ENCODE measurements at regions not wholly inside any gene's neighbourhood (a gene's known extent, or its start where the extent isn't known, plus 50 kb on each side); places are given as distances from the start of the nearest gene placed in this dataset.

DNA sequence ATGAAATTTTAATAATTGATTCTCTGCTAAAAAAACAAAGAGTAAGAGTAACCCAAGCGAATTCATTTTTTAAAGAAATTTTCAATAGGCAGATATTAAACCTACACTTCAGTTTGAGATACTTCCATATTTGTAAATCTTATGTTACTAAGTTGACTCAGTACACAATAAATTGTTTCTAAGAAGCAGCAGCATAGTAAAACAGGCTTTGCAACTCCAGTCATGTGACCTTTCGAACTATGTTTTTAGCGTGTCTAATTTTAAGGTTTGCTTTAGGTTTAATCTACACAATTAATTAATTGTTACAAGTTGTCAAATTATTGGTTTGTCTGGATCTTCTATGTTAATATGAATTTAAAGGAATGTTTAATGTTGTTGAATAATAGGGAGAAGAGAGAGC is 708.9 kb upstream of the CITED2 start:
- H3K36me3 Mint-ChIP-seq (ENCODE audit: low read depth), result no peaks in the 10 kb centered on the region
- DNase-seq (ENCODE audit: low read depth, low spot score), result no peak
- TF ChIP-seq, protein P1, sequence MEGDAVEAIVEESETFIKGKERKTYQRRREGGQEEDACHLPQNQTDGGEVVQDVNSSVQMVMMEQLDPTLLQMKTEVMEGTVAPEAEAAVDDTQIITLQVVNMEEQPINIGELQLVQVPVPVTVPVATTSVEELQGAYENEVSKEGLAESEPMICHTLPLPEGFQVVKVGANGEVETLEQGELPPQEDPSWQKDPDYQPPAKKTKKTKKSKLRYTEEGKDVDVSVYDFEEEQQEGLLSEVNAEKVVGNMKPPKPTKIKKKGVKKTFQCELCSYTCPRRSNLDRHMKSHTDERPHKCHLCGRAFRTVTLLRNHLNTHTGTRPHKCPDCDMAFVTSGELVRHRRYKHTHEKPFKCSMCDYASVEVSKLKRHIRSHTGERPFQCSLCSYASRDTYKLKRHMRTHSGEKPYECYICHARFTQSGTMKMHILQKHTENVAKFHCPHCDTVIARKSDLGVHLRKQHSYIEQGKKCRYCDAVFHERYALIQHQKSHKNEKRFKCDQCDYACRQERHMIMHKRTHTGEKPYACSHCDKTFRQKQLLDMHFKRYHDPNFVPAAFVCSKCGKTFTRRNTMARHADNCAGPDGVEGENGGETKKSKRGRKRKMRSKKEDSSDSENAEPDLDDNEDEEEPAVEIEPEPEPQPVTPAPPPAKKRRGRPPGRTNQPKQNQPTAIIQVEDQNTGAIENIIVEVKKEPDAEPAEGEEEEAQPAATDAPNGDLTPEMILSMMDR (conservative IDR thresholded peaks at IDR 0.05), result no peak
- no peaks in the 10 kb centered on the region for H3K27me3 Mint-ChIP-seq (ENCODE audit: low read depth)
- peaks cover 3% of the 10 kb centered on the region for H3K9me3 Mint-ChIP-seq
- H3K27ac Mint-ChIP-seq (ENCODE audit: unreplicated experiment), result no peak overlapping the region
- H3K4me3 Mint-ChIP-seq, result no peak overlapping the region
- peaks cover 26% of the 10 kb centered on the region for H3K4me1 Mint-ChIP-seq

DNA sequence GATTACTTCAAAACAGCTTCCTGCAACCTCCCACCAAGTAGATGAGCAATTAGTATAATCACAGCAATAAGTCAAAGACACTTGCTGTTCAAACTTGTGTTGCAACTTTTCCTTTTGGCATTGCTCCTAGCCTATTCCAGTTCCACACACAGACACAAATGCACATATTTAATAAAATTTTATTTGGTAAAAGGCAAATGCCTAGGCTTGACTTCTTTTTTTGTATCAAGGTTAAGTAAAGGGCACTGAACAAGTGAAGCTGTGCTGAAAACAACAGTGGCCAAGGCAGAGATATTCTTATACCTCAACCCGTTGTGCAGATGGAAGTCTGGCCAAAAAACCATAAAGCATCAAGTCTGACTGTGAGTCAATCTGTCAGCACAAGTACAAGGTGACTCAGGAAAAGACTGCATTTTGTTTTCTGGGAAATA is 708.4 kb upstream of the CITED2 start:
- Mint-ChIP-seq H3K36me3 (ENCODE audit: low read depth) (no peaks in the 10 kb centered on the region), H3K4me3 (no peak overlapping the region), H3K27me3 (ENCODE audit: low read depth) (no peaks in the 10 kb centered on the region), H3K4me1 (peaks cover 29% of the 10 kb centered on the region), H3K27ac (ENCODE audit: unreplicated experiment) (no peak overlapping the region), H3K9me3 (peaks cover 3% of the 10 kb centered on the region)
- DNase-seq (ENCODE audit: low read depth, low spot score), result no peak
- TF ChIP-seq, protein P1 (conservative IDR thresholded peaks at IDR 0.05), result no peak

DNA sequence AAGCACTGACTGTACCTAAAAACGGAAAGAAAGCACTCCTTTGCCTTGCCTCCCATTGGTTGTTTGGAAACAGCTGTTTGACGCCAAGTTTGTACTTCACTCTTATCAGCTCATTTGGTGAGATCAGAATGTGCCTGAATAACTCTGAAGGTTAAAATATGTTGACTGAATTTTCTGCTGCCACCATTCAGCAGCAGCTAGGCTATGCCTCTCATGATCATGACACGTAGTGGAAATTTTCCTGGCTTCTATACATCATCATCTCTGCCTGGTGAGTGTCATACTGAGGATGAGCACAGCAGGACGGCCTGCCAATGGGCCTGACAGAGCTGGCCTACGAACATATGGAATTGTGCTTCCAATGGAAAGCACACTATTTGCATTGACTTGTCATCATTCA is 704.9 kb upstream of the CITED2 start:
- Mint-ChIP-seq H3K36me3 (ENCODE audit: low read depth) (no peaks in the 10 kb centered on the region), H3K4me3 (no peak overlapping the region), H3K27me3 (ENCODE audit: low read depth) (no peaks in the 10 kb centered on the region), H3K4me1 (peaks cover 24% of the 10 kb centered on the region), H3K9me3 (peaks cover 3% of the 10 kb centered on the region), H3K27ac (ENCODE audit: unreplicated experiment) (no peak overlapping the region)
- TF ChIP-seq, protein P1 (conservative IDR thresholded peaks at IDR 0.05), result no peak
- DNase-seq (ENCODE audit: low read depth, low spot score), result no peak

DNA sequence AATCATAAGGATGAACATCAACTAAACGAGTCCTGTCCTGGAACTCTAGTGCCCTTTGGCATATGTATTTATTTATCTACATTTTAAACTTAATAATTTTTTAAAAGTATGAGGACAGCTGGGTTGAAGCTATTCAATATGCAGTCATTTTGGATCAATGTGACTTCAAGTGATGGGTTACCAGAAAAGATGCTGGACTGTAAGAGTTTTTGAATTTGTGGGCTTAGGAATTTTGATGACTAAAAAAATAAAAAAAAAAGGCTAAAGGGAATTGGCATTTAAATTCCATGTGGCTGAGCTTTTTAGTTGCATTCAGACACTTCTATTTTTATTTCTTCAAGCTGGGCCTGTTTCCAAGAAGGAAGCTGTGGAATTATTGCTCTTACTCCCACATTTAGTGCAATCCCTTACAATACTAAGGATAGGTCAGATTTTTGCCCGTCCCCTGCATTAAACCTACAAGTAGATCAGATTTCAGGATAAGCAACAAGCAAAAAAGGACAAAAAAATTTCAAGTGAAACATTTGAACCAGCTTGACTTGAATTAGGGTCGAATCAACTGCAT is 704.2 kb upstream of the CITED2 start:
- no peak overlapping the region for H3K27ac Mint-ChIP-seq (ENCODE audit: unreplicated experiment)
- no peak overlapping the region for H3K4me3 Mint-ChIP-seq
- DNase-seq (ENCODE audit: low read depth, low spot score), result no peak
- no peaks in the 10 kb centered on the region for H3K27me3 Mint-ChIP-seq (ENCODE audit: low read depth)
- no peaks in the 10 kb centered on the region for H3K36me3 Mint-ChIP-seq (ENCODE audit: low read depth)
- no peaks in the 10 kb centered on the region for H3K9me3 Mint-ChIP-seq
- TF ChIP-seq, protein P1 (conservative IDR thresholded peaks at IDR 0.05), result no peak
- H3K4me1 Mint-ChIP-seq, result peaks cover 17% of the 10 kb centered on the region

DNA sequence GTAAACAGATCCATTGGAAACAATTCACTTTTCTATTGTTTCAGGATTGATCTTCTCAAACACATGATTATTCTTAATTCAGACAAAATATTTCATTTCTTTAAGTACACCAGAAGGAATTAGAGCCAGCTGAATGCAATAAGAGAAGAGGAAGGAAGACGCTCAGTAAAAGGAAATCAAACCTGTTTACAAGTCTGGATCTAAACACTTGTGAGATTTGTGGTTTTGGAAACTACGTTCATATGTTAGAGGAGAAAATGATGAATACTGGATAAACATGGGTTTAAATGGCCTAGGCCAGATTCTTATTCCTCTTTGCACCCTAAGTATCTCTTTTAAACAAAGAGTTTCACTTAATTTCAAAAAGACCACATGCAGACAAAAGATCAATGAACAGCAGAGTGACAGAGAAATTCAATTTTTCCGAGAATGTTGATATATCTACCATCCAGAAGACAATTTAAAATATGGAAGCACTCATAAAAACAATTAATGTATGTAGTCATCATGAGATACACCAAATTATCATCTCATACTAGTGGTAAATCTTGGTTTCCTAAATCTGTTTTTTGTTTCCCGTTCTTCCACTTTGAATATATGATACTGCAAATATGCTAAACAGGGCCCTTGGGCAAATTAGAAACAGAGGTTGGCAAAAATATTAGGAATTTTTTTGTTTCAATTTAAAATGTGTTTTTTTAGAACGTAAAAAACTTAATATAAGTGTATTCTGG is 703.5 kb upstream of the CITED2 start:
- no peaks in the 10 kb centered on the region for H3K27me3 Mint-ChIP-seq (ENCODE audit: low read depth)
- H3K27ac Mint-ChIP-seq (ENCODE audit: unreplicated experiment), result no peak overlapping the region
- DNase-seq (ENCODE audit: low read depth, low spot score), result no peak
- TF ChIP-seq, protein P1 (conservative IDR thresholded peaks at IDR 0.05), result no peak
- no peaks in the 10 kb centered on the region for H3K9me3 Mint-ChIP-seq
- no peaks in the 10 kb centered on the region for H3K36me3 Mint-ChIP-seq (ENCODE audit: low read depth)
- peaks cover 12% of the 10 kb centered on the region for H3K4me1 Mint-ChIP-seq
- no peak overlapping the region for H3K4me3 Mint-ChIP-seq

Measured in neural crest cell (in vitro differentiated cells).